Prostate gland (tissue), 2 donors: ENCODE measurements at regions not wholly inside any gene's neighbourhood (a gene's known extent, or its start where the extent isn't known, plus 50 kb on each side); places are given as distances from the start of the nearest gene placed in this dataset.

Experiments
- DNase-seq: peaks from one replicate; pipeline ENCODE4 v3.0.0-alpha.2; 2019; ENCODE audit warnings: low spot score
- H3K27ac ChIP-seq, 2 donors: fragments of 200-600 bp; sonication (generic); 2 replicates each; pipeline ENCODE4 v1.5.1; 2017 to 2019
- H3K27me3 ChIP-seq: fragments of 200-600 bp; sonication (generic); replicated peaks from 2 replicates; pipeline ENCODE4 v1.5.1; 2019; ENCODE audit not compliant: insufficient read depth
- H3K36me3 ChIP-seq, 2 donors: fragments of 200-600 bp; sonication (generic); 1 replicate in 1 of 2; 2 replicates in 1 of 2; pipeline versions ENCODE4 v1.5.1 to v1.8.1; 2017 to 2019
- H3K4me1 ChIP-seq: fragments of 200-600 bp; sonication (generic); replicated peaks from 2 replicates; pipeline ENCODE4 v1.5.1; 2019
- H3K4me3 ChIP-seq, 2 donors: fragments of 200-600 bp; sonication (generic); 2 replicates each; pipeline ENCODE4 v1.5.1; 2017 to 2019
- H3K9me3 ChIP-seq: fragments of 200-600 bp; sonication (generic); 2 replicates; pipeline ENCODE4 v1.5.1; 2017
- POLR2A ChIP-seq: fragments of 450-650 bp; IDR thresholded peaks from one replicate; pipeline ENCODE4 v1.6.1; 2016; ENCODE audit warnings: antibody characterized with exemption, mild to moderate bottlenecking
- POLR2AphosphoS5 ChIP-seq: sonication (generic); formaldehyde crosslinking; IDR thresholded peaks from one replicate; pipeline ENCODE4 v1.6.1; 2017; ENCODE audit warnings: antibody characterized with exemption
- WGBS: methylation state at CpG from one replicate; pipeline ENCODE4 v1.1.5; 2018; 5-methylcytosine and 5-hydroxymethylcytosine counted together
- intact Hi-C: fragments of 100-400 bp; cut with DNase I; formaldehyde crosslinking; loops from one replicate; pipeline ENCODE4 v1.14.2; 2022
- TF ChIP-seq, protein P1 (sequence below), 4 experiments: fragments of 200-600 bp in 2 of 4; fragments of 450-650 bp in 2 of 4; sonication (generic) in 2 of 4; IDR thresholded peaks; 1 replicate in 3 of 4; 2 replicates in 1 of 4; pipeline ENCODE4 v1.5.1; 2016 to 2019; ENCODE audit warnings: antibody characterized with exemption in 4 of 4, mild to moderate bottlenecking in 2 of 4, moderate library complexity in 2 of 4

DNA sequence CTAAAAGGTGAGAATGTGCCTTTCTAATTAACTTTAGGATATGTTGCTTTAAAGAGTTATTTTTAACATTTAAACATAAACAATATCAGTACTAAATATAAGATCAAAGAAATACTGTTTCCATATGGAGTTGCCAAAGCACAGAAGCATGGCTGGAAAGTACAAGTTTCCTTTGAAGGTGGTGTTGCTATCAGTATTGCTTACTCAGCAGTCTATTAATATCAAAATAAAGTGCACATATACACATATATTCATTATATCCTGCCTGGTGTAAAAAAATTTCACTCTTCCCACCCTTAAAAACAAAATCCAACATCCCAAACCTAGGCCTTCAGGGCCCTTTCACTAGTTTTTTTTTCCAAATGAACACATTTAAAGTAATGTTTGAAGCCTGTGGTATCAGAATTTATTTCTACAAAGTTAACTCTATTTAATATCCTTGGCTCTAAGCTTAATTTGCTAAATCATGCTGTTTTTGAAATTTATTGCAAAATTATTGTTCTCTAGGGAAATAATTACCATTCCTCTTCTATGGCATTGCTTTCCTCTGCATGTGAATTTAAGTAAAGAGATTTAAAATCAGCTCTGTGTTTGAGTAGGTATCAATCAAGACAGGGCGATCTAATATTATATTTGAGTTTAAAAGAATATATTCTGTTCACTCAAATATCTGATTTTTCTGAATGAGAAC lies 192.7 kb upstream of the MEIS1 start:
- Histone ChIP-seq H3K4me3 (no peak overlapping the region), H3K4me1 (no peaks in the 10 kb centered on the region), H3K27ac (no peak overlapping the region), H3K27me3 (no peaks in the 10 kb centered on the region), H3K36me3 (no peaks in the 10 kb centered on the region), H3K9me3 (no peaks in the 10 kb centered on the region)
- TF ChIP-seq POLR2AphosphoS5 (no peak), POLR2A (no peak)
- TF ChIP-seq, protein P1, sequence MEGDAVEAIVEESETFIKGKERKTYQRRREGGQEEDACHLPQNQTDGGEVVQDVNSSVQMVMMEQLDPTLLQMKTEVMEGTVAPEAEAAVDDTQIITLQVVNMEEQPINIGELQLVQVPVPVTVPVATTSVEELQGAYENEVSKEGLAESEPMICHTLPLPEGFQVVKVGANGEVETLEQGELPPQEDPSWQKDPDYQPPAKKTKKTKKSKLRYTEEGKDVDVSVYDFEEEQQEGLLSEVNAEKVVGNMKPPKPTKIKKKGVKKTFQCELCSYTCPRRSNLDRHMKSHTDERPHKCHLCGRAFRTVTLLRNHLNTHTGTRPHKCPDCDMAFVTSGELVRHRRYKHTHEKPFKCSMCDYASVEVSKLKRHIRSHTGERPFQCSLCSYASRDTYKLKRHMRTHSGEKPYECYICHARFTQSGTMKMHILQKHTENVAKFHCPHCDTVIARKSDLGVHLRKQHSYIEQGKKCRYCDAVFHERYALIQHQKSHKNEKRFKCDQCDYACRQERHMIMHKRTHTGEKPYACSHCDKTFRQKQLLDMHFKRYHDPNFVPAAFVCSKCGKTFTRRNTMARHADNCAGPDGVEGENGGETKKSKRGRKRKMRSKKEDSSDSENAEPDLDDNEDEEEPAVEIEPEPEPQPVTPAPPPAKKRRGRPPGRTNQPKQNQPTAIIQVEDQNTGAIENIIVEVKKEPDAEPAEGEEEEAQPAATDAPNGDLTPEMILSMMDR (IDR thresholded peaks at IDR 0.05) = no peak
- intact Hi-C loops = no loop called here
- DNase-seq = no peak
- WGBS = 100% methylated on average over 1 of the region's 1 CpG

DNA sequence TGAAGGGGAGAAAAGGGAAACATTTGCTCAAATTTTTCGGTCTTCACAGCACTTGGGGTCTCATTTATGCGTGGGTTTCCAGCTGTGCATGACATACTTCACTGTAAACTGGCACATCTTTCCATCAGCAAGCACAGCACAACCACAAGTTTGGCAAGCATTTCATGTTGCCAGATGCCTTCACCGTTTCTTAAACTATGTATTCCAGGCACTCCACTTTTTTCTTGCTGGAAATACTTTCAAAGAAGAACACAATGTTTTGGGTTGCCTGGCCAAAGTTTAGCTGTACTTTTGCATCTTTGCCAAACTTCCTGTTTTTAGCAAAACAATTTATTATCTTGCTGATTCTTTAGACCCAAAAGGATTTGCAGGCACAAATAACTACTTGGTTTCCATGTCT lies 194.6 kb upstream of the MEIS1 start:
- intact Hi-C loops = no loop called here
- Histone ChIP-seq H3K4me1 (no peaks in the 10 kb centered on the region), H3K9me3 (no peaks in the 10 kb centered on the region), H3K27me3 (no peaks in the 10 kb centered on the region), H3K27ac (no peak overlapping the region), H3K4me3 (no peak overlapping the region), H3K36me3 (no peaks in the 10 kb centered on the region)
- WGBS = 8% methylated on average over 3 of the region's 3 CpGs
- TF ChIP-seq, protein P1 (IDR thresholded peaks at IDR 0.05) = no peak
- TF ChIP-seq POLR2A = no peak
- TF ChIP-seq POLR2AphosphoS5 = peak; percentile 60
- peak; percentile 31 for DNase-seq

- no peak overlapping the region for H3K27ac ChIP-seq
- H3K27me3 ChIP-seq = no peaks in the 10 kb centered on the region
- no peaks in the 10 kb centered on the region for H3K4me1 ChIP-seq
- intact Hi-C loops = no loop called here
- H3K9me3 ChIP-seq = no peaks in the 10 kb centered on the region
- TF ChIP-seq POLR2A = no peak
- TF ChIP-seq, protein P1 (IDR thresholded peaks at IDR 0.05) = no peak
- TF ChIP-seq POLR2AphosphoS5 = no peak
- no peaks in the 10 kb centered on the region for H3K36me3 ChIP-seq
- 34% methylated on average over 7 of the region's 7 CpGs for WGBS
- DNase-seq = no peak
- H3K4me3 ChIP-seq = no peak overlapping the region
Measured at GRCh38 chr2:66239655-66240054, 195.3 kb upstream of the MEIS1 start.

- Histone ChIP-seq H3K36me3 (no peaks in the 10 kb centered on the region), H3K27ac (no peak overlapping the region), H3K27me3 (no peaks in the 10 kb centered on the region), H3K9me3 (no peaks in the 10 kb centered on the region), H3K4me1 (no peaks in the 10 kb centered on the region), H3K4me3 (no peak overlapping the region)
- TF ChIP-seq, protein P1 (IDR thresholded peaks at IDR 0.05) = no peak
- TF ChIP-seq POLR2AphosphoS5 = peak; percentile 55
- DNase-seq = peak; percentile 62
- WGBS = 43% methylated on average over 6 of the region's 6 CpGs
- intact Hi-C loops = no loop called here
Measured at GRCh38 chr2:66237803-66238379, 197.0 kb upstream of the MEIS1 start.
